ENCODE measurements at regions not wholly inside any gene's neighbourhood (a gene's known extent, or its start where the extent isn't known, plus 50 kb on each side); places are given as distances from the start of the nearest gene placed in this dataset.

- DNase-seq (ENCODE audit: low read depth, low spot score) (no peak), ATAC-seq (no peak), FAIRE-seq (no peak)
- H3K79me2 ChIP-seq (ENCODE audit: control insufficient read depth, insufficient read depth, low read length), result no peaks in the 10 kb centered on the region
- H3K9me3 ChIP-seq (replicated peaks; ENCODE audit: control insufficient read depth, insufficient read depth, low read length), result no peaks in the 10 kb centered on the region
- ChIA-PET SMC1A (ENCODE audit: uncharacterized antibody, unreplicated experiment) (no interaction called here), CTCF (interaction anchor here (0.7 kb wide), 1 partner anchor 14 kb away, joined by 3 read pairs; no protein-coding TSS in a partner anchor), POLR2A (no interaction called here), RAD21 (ENCODE audit: unreplicated experiment) (no interaction called here)
- WGBS (ENCODE audit: insufficient coverage, insufficient replicate concordance, low lambda C conversion rate, missing lambda C conversion rate), result 17% methylated on average over 5 of the region's 5 CpGs
- no peak overlapping the region for H3K4me3 ChIP-seq
- no peak for TF ChIP-seq TCF7 (IDR thresholded peaks at IDR 0.05; ENCODE audit: borderline replicate concordance)
- TF ChIP-seq RCOR1 (conservative IDR thresholded peaks at IDR 0.05; ENCODE audit: low read depth, low read length), result no peak
- no TSS peak for BruUV-seq (replicated peaks)
- in situ Hi-C loops (cut with MboI) (no loop called here), intact Hi-C loops (cut with micrococcal nuclease; ENCODE audit: unreplicated experiment) (no loop called here)
- no peak overlapping the region for H2AFZ ChIP-seq (ENCODE audit: control insufficient read depth, low read depth, low read length)
- no peaks in the 10 kb centered on the region for H4K20me1 ChIP-seq (ENCODE audit: control insufficient read depth, insufficient read depth)
- no peak overlapping the region for H3K4me2 ChIP-seq (ENCODE audit: control insufficient read depth, insufficient read depth)
- H3K27me3 ChIP-seq (replicated peaks in 1 of 2; ENCODE audit: control insufficient read depth in 2 of 2, insufficient read depth in 2 of 2, low read length in 1 of 2), result no peaks in the 10 kb centered on the region
- H3K36me3 ChIP-seq (ENCODE audit: control insufficient read depth in 2 of 2, insufficient read depth in 2 of 2, low read length in 1 of 2), result no peaks in the 10 kb centered on the region
- no peak overlapping the region for H3K9ac ChIP-seq (ENCODE audit: control insufficient read depth, insufficient read depth, low read length)
- no peaks in the 10 kb centered on the region for H3K4me1 ChIP-seq (ENCODE audit: control insufficient read depth, insufficient read depth, low read length)
- H3K27ac ChIP-seq (ENCODE audit: control insufficient read depth, insufficient read depth), result no peak overlapping the region
Observed at GRCh38 chr13:63614874-63615612, 2199.4 kb upstream of the PCDH20 start.

GRCh38 chr13:63607153-63607552 lies 2191.5 kb upstream of the PCDH20 start:
- Histone ChIP-seq H3K4me3 (no peak overlapping the region), H3K27ac (ENCODE audit: control insufficient read depth, insufficient read depth) (no peak overlapping the region), H3K9ac (ENCODE audit: control insufficient read depth, insufficient read depth, low read length) (no peak overlapping the region), H3K79me2 (ENCODE audit: control insufficient read depth, insufficient read depth, low read length) (no peaks in the 10 kb centered on the region), H4K20me1 (ENCODE audit: control insufficient read depth, insufficient read depth) (no peaks in the 10 kb centered on the region), H3K27me3 (replicated peaks in 1 of 2; ENCODE audit: control insufficient read depth in 2 of 2, insufficient read depth in 2 of 2, low read length in 1 of 2) (no peaks in the 10 kb centered on the region), H3K4me1 (ENCODE audit: control insufficient read depth, insufficient read depth, low read length) (no peaks in the 10 kb centered on the region), H2AFZ (ENCODE audit: control insufficient read depth, low read depth, low read length) (no peak overlapping the region), H3K36me3 (ENCODE audit: control insufficient read depth in 2 of 2, insufficient read depth in 2 of 2, low read length in 1 of 2) (no peaks in the 10 kb centered on the region), H3K9me3 (replicated peaks; ENCODE audit: control insufficient read depth, insufficient read depth, low read length) (no peaks in the 10 kb centered on the region; the same call in 2 of the 3 replicates), H3K4me2 (ENCODE audit: control insufficient read depth, insufficient read depth) (no peak overlapping the region)
- BruUV-seq (replicated peaks), result no TSS peak
- CTCF ChIA-PET, result interaction anchor here (0.9 kb wide), 1 partner anchor 10 kb away, joined by 3 read pairs; no protein-coding TSS in a partner anchor
- no peak for FAIRE-seq
- RAD21 ChIA-PET (ENCODE audit: unreplicated experiment), result no interaction called here
- no peak for ATAC-seq
- intact Hi-C loops (cut with micrococcal nuclease; ENCODE audit: unreplicated experiment) (no loop called here), in situ Hi-C loops (cut with MboI) (no loop called here)
- DNase-seq (ENCODE audit: low read depth, low spot score), result no peak
- POLR2A ChIA-PET, result interaction anchor here (0.6 kb wide), 1 partner anchor 23 kb away, joined by 3 read pairs; no protein-coding TSS in a partner anchor
- WGBS (ENCODE audit: insufficient coverage, insufficient replicate concordance, low lambda C conversion rate, missing lambda C conversion rate), result 19% methylated on average over 1 of the region's 1 CpG
- SMC1A ChIA-PET (ENCODE audit: uncharacterized antibody, unreplicated experiment), result no interaction called here
- TF ChIP-seq FOXM1 (IDR thresholded peaks at IDR 0.05; ENCODE audit: low read depth, low read length), result no peak
- no peak for TF ChIP-seq E4F1 (IDR thresholded peaks at IDR 0.05; ENCODE audit: borderline replicate concordance, partially characterized antibody)
- no peak for TF ChIP-seq CHD1 (IDR thresholded peaks at IDR 0.05; ENCODE audit: low read depth, low read length)
- TF ChIP-seq YBX1 (IDR thresholded peaks at IDR 0.05), result no peak
- no peak for TF ChIP-seq ATF7 (IDR thresholded peaks at IDR 0.05; ENCODE audit: low read depth)
- no peak for TF ChIP-seq MLLT1 (IDR thresholded peaks at IDR 0.05)
- no peak for TF ChIP-seq MYC (IDR thresholded peaks at IDR 0.05; ENCODE audit: insufficient read depth, insufficient read length, insufficient replicate concordance, low read length, severe bottlenecking)
- no peak for TF ChIP-seq E2F4 (IDR thresholded peaks at IDR 0.05; ENCODE audit: low read depth, low read length)
- TF ChIP-seq HDAC6 (IDR thresholded peaks at IDR 0.05; ENCODE audit: unreplicated experiment), result no peak
- TF ChIP-seq PAX5 (IDR thresholded peaks at IDR 0.05; ENCODE audit: borderline replicate concordance, low read depth, low read length), result no peak
- no peak for TF ChIP-seq IKZF1 (conservative IDR thresholded peaks at IDR 0.05)
